ENCODE measurements at regions not wholly inside any gene's neighbourhood (a gene's known extent, or its start where the extent isn't known, plus 50 kb on each side); places are given as distances from the start of the nearest gene placed in this dataset.

- no peak overlapping the region for H2BK12ac ChIP-seq (ENCODE audit: insufficient read length, low read depth, low read length)
- no peaks in the 10 kb centered on the region for H3K23me2 ChIP-seq (ENCODE audit: insufficient read length, low read depth, low read length, poor library complexity, severe bottlenecking)
- no peak overlapping the region for H3K9ac ChIP-seq (ENCODE audit: extremely low read depth, insufficient read length, low read length)
- H3K9me3 Mint-ChIP-seq: peaks cover 6 to 9% of the 10 kb centered on the region in 2 experiments
- H2BK15ac ChIP-seq (ENCODE audit: low read depth, low read length): no peak overlapping the region
- no peak overlapping the region for H3K4me3 Mint-ChIP-seq
- no peaks in the 10 kb centered on the region for H3K4me1 ChIP-seq (ENCODE audit: insufficient read depth, low read length)
- no peak overlapping the region for H3K56ac ChIP-seq (ENCODE audit: insufficient read length, low read depth, low read length)
- no peak overlapping the region for H2AFZ ChIP-seq (ENCODE audit: low read length)
- peaks cover 0 to 8% (median 6%) of the 10 kb centered on the region in 3 experiments; a peak in 5 of 7 replicates for H3K36me3 Mint-ChIP-seq (ENCODE audit: insufficient read depth in 1 of 3, low read depth in 3 of 3)
- no peaks in the 10 kb centered on the region for H3K4me1 Mint-ChIP-seq
- WGBS (ENCODE audit: extremely low coverage, insufficient read length, low lambda C conversion rate): no CpG with 5 or more reads among the region's 3 CpGs
- no peaks in the 10 kb centered on the region for H3K27me3 ChIP-seq (ENCODE audit: insufficient read depth, low read length)
- H3K27ac ChIP-seq (ENCODE audit: insufficient read length, low read depth, low read length): no peak overlapping the region
- H3K79me2 ChIP-seq (ENCODE audit: insufficient read depth, low read length): no peaks in the 10 kb centered on the region
- no peaks in the 10 kb centered on the region for H3K79me1 ChIP-seq (ENCODE audit: insufficient read depth, low read depth, low read length, poor library complexity, severe bottlenecking)
- H3K9me3 ChIP-seq (ENCODE audit: control insufficient read depth, low read depth, low read length): no peaks in the 10 kb centered on the region
- H4K20me1 ChIP-seq (ENCODE audit: control insufficient read depth, insufficient read depth, insufficient read length): no peaks in the 10 kb centered on the region
- no peak overlapping the region for H2AK5ac ChIP-seq (ENCODE audit: insufficient read length, low read length)
- H4K8ac ChIP-seq (replicated peaks; ENCODE audit: insufficient read length, low read depth, low read length): no peak overlapping the region
- H3K23ac ChIP-seq (ENCODE audit: insufficient read length, low read depth, low read length): no peak overlapping the region
- H4K5ac ChIP-seq (ENCODE audit: insufficient read length, low read depth, low read length): no peak overlapping the region
- H4K91ac ChIP-seq (ENCODE audit: insufficient read length, low read depth, low read length): no peak overlapping the region
- no peak overlapping the region for H3K4me2 ChIP-seq (ENCODE audit: insufficient read depth, insufficient read length, low read length)
- H3K27me3 Mint-ChIP-seq (ENCODE audit: low read depth): no peaks in the 10 kb centered on the region
- no peak overlapping the region for H3K14ac ChIP-seq (ENCODE audit: insufficient read depth, low read length)
- no peak overlapping the region for H3K18ac ChIP-seq (ENCODE audit: insufficient read length, low read depth, low read length)
- no peak overlapping the region for H2BK5ac ChIP-seq (ENCODE audit: insufficient read length, low read length)
- no peak overlapping the region for H3K4ac ChIP-seq (ENCODE audit: low read depth, low read length)
- H3K27ac Mint-ChIP-seq: no peak overlapping the region
- no peak overlapping the region for H2BK20ac ChIP-seq (ENCODE audit: low read depth, low read length, poor library complexity, severe bottlenecking)
- DNase-seq: no peak
- TF ChIP-seq CTCF (conservative IDR thresholded peaks at IDR 0.05): no peak
- no peak overlapping the region for H2BK120ac ChIP-seq (ENCODE audit: low read depth, low read length, poor library complexity, severe bottlenecking)
- no peak overlapping the region for H3T11ph ChIP-seq (ENCODE audit: low read length)
Measured at GRCh38 chr9:99637641-99638040, 184.0 kb upstream of the NR4A3 start.
